ENCODE measurements at regions not wholly inside any gene's neighbourhood (a gene's known extent, or its start where the extent isn't known, plus 50 kb on each side); places are given as distances from the start of the nearest gene placed in this dataset.

DNA sequence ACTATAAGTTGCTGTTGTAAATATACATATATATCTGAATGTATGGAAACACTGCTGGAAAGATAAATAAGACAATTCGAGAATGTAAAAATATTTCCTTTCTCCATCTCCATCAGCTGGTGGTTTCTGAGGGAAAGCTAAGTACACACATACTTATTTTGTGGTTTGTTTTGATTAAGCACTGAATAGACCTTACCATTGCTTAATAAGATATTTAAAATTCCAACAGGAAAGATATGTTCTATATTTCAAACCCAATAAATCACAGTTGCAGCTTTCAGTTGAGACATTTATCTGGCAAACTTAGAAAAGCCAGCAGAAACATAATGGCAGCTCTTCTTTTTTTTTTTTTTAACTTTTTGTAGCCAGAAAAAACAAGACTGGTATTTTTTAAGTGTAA is 160.4 kb downstream of the VGLL3 start:
- Histone ChIP-seq H3K27ac (ENCODE audit: control insufficient read depth, insufficient read depth) (no peak overlapping the region), H3K79me2 (ENCODE audit: control insufficient read depth, insufficient read depth, low read length) (no peaks in the 10 kb centered on the region), H3K9me3 (replicated peaks; ENCODE audit: control insufficient read depth, insufficient read depth, low read length) (no peaks in the 10 kb centered on the region), H3K27me3 (replicated peaks in 1 of 2; ENCODE audit: control insufficient read depth in 2 of 2, insufficient read depth in 2 of 2, low read length in 1 of 2) (no peaks in the 10 kb centered on the region), H3K4me3 (no peak overlapping the region), H3K4me2 (ENCODE audit: control insufficient read depth, insufficient read depth) (no peak overlapping the region), H2AFZ (ENCODE audit: control insufficient read depth, low read depth, low read length) (no peak overlapping the region), H3K4me1 (ENCODE audit: control insufficient read depth, insufficient read depth, low read length) (no peaks in the 10 kb centered on the region), H4K20me1 (ENCODE audit: control insufficient read depth, insufficient read depth) (no peaks in the 10 kb centered on the region), H3K9ac (ENCODE audit: control insufficient read depth, insufficient read depth, low read length) (no peak overlapping the region), H3K36me3 (ENCODE audit: control insufficient read depth in 2 of 2, insufficient read depth in 2 of 2, low read length in 1 of 2) (no peaks in the 10 kb centered on the region)
- in situ Hi-C loops (cut with MboI) (no loop called here), intact Hi-C loops (cut with micrococcal nuclease; ENCODE audit: unreplicated experiment) (no loop called here)
- ChIA-PET SMC1A (ENCODE audit: uncharacterized antibody, unreplicated experiment) (no interaction called here), CTCF (interaction anchor here (1.0 kb wide), 1 partner anchor 16 kb away, joined by 3 read pairs; no protein-coding TSS in a partner anchor), POLR2A (no interaction called here), RAD21 (ENCODE audit: unreplicated experiment) (no interaction called here)
- no peak for DNase-seq (ENCODE audit: low read depth, low spot score)
- ATAC-seq, result no peak
- TF ChIP-seq, protein P1, sequence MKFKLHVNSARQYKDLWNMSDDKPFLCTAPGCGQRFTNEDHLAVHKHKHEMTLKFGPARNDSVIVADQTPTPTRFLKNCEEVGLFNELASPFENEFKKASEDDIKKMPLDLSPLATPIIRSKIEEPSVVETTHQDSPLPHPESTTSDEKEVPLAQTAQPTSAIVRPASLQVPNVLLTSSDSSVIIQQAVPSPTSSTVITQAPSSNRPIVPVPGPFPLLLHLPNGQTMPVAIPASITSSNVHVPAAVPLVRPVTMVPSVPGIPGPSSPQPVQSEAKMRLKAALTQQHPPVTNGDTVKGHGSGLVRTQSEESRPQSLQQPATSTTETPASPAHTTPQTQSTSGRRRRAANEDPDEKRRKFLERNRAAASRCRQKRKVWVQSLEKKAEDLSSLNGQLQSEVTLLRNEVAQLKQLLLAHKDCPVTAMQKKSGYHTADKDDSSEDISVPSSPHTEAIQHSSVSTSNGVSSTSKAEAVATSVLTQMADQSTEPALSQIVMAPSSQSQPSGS (IDR thresholded peaks at IDR 0.05; ENCODE audit: low read length), result no peak
- TF ChIP-seq CREB1 (IDR thresholded peaks at IDR 0.05; ENCODE audit: low read depth) (no peak), TARDBP (IDR thresholded peaks at IDR 0.05; ENCODE audit: borderline replicate concordance) (no peak), NRF1 (conservative IDR thresholded peaks at IDR 0.05; ENCODE audit: low read depth, low read length) (no peak), RAD51 (IDR thresholded peaks at IDR 0.05) (no peak), BACH1 (IDR thresholded peaks at IDR 0.05; ENCODE audit: borderline replicate concordance) (no peak), MEF2B (IDR thresholded peaks at IDR 0.05; ENCODE audit: partially characterized antibody, poor library complexity, severe bottlenecking) (no peak), PAX8 (IDR thresholded peaks at IDR 0.05) (no peak), DPF2 (IDR thresholded peaks at IDR 0.05) (no peak), IKZF2 (IDR thresholded peaks at IDR 0.05) (no peak), ZBED1 (IDR thresholded peaks at IDR 0.05; ENCODE audit: borderline replicate concordance) (no peak), ETV6 (conservative IDR thresholded peaks at IDR 0.05 in 1 of 2, IDR thresholded peaks at IDR 0.05 in 1 of 2; ENCODE audit: borderline replicate concordance in 1 of 2, low read depth in 1 of 2) (no peak), PML (IDR thresholded peaks at IDR 0.05; ENCODE audit: low read length) (no peak), WRNIP1 (IDR thresholded peaks at IDR 0.05; ENCODE audit: borderline replicate concordance, low read depth, low read length) (no peak), SMARCA5 (IDR thresholded peaks at IDR 0.05) (no peak), EZH2 (IDR thresholded peaks at IDR 0.05; ENCODE audit: borderline replicate concordance, control insufficient read depth, low read depth, low read length) (no peak), SRF (IDR thresholded peaks at IDR 0.05; ENCODE audit: low read depth in 2 of 2, low read length in 2 of 2) (no peak), SIN3A (IDR thresholded peaks at IDR 0.05; ENCODE audit: low read depth, low read length) (no peak), CBFB (IDR thresholded peaks at IDR 0.05; ENCODE audit: low read depth) (no peak)
- TF ChIP-seq, protein P2, sequence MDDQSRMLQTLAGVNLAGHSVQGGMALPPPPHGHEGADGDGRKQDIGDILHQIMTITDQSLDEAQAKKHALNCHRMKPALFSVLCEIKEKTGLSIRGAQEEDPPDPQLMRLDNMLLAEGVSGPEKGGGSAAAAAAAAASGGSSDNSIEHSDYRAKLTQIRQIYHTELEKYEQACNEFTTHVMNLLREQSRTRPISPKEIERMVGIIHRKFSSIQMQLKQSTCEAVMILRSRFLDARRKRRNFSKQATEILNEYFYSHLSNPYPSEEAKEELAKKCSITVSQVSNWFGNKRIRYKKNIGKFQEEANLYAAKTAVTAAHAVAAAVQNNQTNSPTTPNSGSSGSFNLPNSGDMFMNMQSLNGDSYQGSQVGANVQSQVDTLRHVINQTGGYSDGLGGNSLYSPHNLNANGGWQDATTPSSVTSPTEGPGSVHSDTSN (IDR thresholded peaks at IDR 0.05; ENCODE audit: insufficient replicate concordance, low read depth, low read length), result no peak
- no peak for FAIRE-seq
- WGBS (ENCODE audit: insufficient coverage, insufficient replicate concordance, low lambda C conversion rate, missing lambda C conversion rate), result 0% methylated on average over 1 of the region's 1 CpG
- BruUV-seq (replicated peaks), result no TSS peak
